ENCODE measurements at regions not wholly inside any gene's neighbourhood (a gene's known extent, or its start where the extent isn't known, plus 50 kb on each side); places are given as distances from the start of the nearest gene placed in this dataset.

- no peak for TF ChIP-seq CTCF (conservative IDR thresholded peaks at IDR 0.05)
- Mint-ChIP-seq H3K4me3 (no peak overlapping the region), H3K9me3 (peaks cover 10% of the 10 kb centered on the region), H3K27me3 (ENCODE audit: insufficient read depth) (no peaks in the 10 kb centered on the region), H3K27ac (no peak overlapping the region), H3K4me1 (peaks cover 6% of the 10 kb centered on the region), H3K36me3 (ENCODE audit: low read depth) (peaks cover 49% of the 10 kb centered on the region)
- Histone ChIP-seq H3K36me3 (ENCODE audit: control insufficient read depth, insufficient read depth, low read length) (peaks cover 32% of the 10 kb centered on the region), H3K4me3 (ENCODE audit: low read length) (no peak overlapping the region), H3K9me3 (ENCODE audit: control insufficient read depth, low read length) (peaks cover 22% of the 10 kb centered on the region), H3K9ac (ENCODE audit: extremely low read depth, low read length, poor library complexity, severe bottlenecking) (no peak overlapping the region), H3K27ac (ENCODE audit: low read depth, low read length) (no peak overlapping the region), H3K4me1 (ENCODE audit: control insufficient read depth, insufficient read depth, low read length) (no peaks in the 10 kb centered on the region), H3K27me3 (ENCODE audit: control insufficient read depth, insufficient read depth, low read length, poor library complexity, severe bottlenecking) (no peaks in the 10 kb centered on the region)
- WGBS, 2 experiments (ENCODE audit: insufficient coverage in 1 of 2, insufficient read length in 1 of 2) = 77 to 97% methylated on average over 2 to 3 of the region's 3 CpGs
- no peak for DNase-seq
These were observed 267.6 kb upstream of the NEBL start for GRCh38 chr10:21164687-21165086.

- Mint-ChIP-seq H3K4me3 (no peak overlapping the region), H3K27ac (no peak overlapping the region), H3K4me1 (peaks cover 6% of the 10 kb centered on the region), H3K9me3 (peaks cover 10% of the 10 kb centered on the region), H3K27me3 (ENCODE audit: insufficient read depth) (no peaks in the 10 kb centered on the region), H3K36me3 (ENCODE audit: low read depth) (peaks cover 42% of the 10 kb centered on the region)
- no peaks in the 10 kb centered on the region for H3K27me3 ChIP-seq (ENCODE audit: control insufficient read depth, insufficient read depth, low read length, poor library complexity, severe bottlenecking)
- H3K9ac ChIP-seq (ENCODE audit: extremely low read depth, low read length, poor library complexity, severe bottlenecking) = no peak overlapping the region
- no peak for TF ChIP-seq CTCF (conservative IDR thresholded peaks at IDR 0.05)
- no peak overlapping the region for H3K4me3 ChIP-seq (ENCODE audit: low read length)
- H3K9me3 ChIP-seq (ENCODE audit: control insufficient read depth, low read length) = peaks cover 22% of the 10 kb centered on the region
- no peak overlapping the region for H3K27ac ChIP-seq (ENCODE audit: low read depth, low read length)
- peaks cover 25% of the 10 kb centered on the region for H3K36me3 ChIP-seq (ENCODE audit: control insufficient read depth, insufficient read depth, low read length)
- no peaks in the 10 kb centered on the region for H3K4me1 ChIP-seq (ENCODE audit: control insufficient read depth, insufficient read depth, low read length)
- DNase-seq = no peak
These were observed 265.8 kb upstream of the NEBL start for GRCh38 chr10:21162948-21163347.

GRCh38 chr10:21161647-21162046 is 264.5 kb upstream of the NEBL start:
- H3K4me3 Mint-ChIP-seq = no peak overlapping the region

More at GRCh38 chr10:21161647-21162046, 264.5 kb upstream of the NEBL start:
- Histone ChIP-seq H3K27me3 (ENCODE audit: control insufficient read depth, insufficient read depth, low read length, poor library complexity, severe bottlenecking) (no peaks in the 10 kb centered on the region), H3K9ac (ENCODE audit: extremely low read depth, low read length, poor library complexity, severe bottlenecking) (no peak overlapping the region), H3K27ac (ENCODE audit: low read depth, low read length) (peak overlapping the region; percentile 7), H3K9me3 (ENCODE audit: control insufficient read depth, low read length) (peaks cover 22% of the 10 kb centered on the region), H3K4me3 (ENCODE audit: low read length) (no peak overlapping the region), H3K4me1 (ENCODE audit: control insufficient read depth, insufficient read depth, low read length) (no peaks in the 10 kb centered on the region), H3K36me3 (ENCODE audit: control insufficient read depth, insufficient read depth, low read length) (peaks cover 24% of the 10 kb centered on the region)
- H3K27ac Mint-ChIP-seq = peak overlapping the region; percentile 52
- TF ChIP-seq CTCF (conservative IDR thresholded peaks at IDR 0.05) = no peak
- H3K4me1 Mint-ChIP-seq = no peaks in the 10 kb centered on the region
- peaks cover 38% of the 10 kb centered on the region for H3K36me3 Mint-ChIP-seq (ENCODE audit: low read depth)
- DNase-seq = no peak
- no peaks in the 10 kb centered on the region for H3K27me3 Mint-ChIP-seq (ENCODE audit: insufficient read depth)
- H3K9me3 Mint-ChIP-seq = peaks cover 10% of the 10 kb centered on the region
- WGBS, 2 experiments (ENCODE audit: insufficient coverage in 1 of 2, insufficient read length in 1 of 2) = 98% methylated on average over 2 of the region's 2 CpGs; no CpG with 5 or more reads in 1 of the 2 experiments

All from endodermal cell (in vitro differentiated cells).